Liver (tissue), 8 donors: ENCODE measurements at regions not wholly inside any gene's neighbourhood (a gene's known extent, or its start where the extent isn't known, plus 50 kb on each side); places are given as distances from the start of the nearest gene placed in this dataset.

ENCODE experiments used
- DNase-seq: peaks from one replicate; pipeline ENCODE4 v3.0.0-alpha.2; 2017; ENCODE audit warnings: low spot score
- H3K27ac ChIP-seq, 2 donors: one replicate each; pipeline ENCODE4 v1.7.0; 2013; ENCODE audit warnings: inconsistent platforms in 2 of 2, low read length in 2 of 2, control low read depth in 1 of 2, low read depth in 1 of 2, mild to moderate bottlenecking in 1 of 2
- H3K27me3 ChIP-seq, 4 donors: one replicate each; pipeline versions ENCODE4 v1.6.1 to v1.7.0; 2013; ENCODE audit warnings: low read length in 3 of 4, inconsistent platforms in 1 of 4, mild to moderate bottlenecking in 1 of 4, moderate library complexity in 1 of 4; ENCODE audit not compliant: control insufficient read depth in 4 of 4, insufficient read depth in 4 of 4
- H3K36me3 ChIP-seq, 4 donors: one replicate each; pipeline versions ENCODE4 v1.6.1 to v1.7.0; 2013; ENCODE audit warnings: low read length in 3 of 4, mild to moderate bottlenecking in 3 of 4, low read depth in 1 of 4, moderate library complexity in 1 of 4; ENCODE audit not compliant: control insufficient read depth in 4 of 4, insufficient read depth in 3 of 4
- H3K4me1 ChIP-seq, 4 donors: one replicate each; pipeline versions ENCODE4 v1.6.1 to v1.7.0; 2013; ENCODE audit warnings: low read length in 3 of 4, mild to moderate bottlenecking in 3 of 4, moderate library complexity in 1 of 4; ENCODE audit not compliant: control insufficient read depth in 4 of 4, insufficient read depth in 4 of 4
- H3K4me3 ChIP-seq, 3 donors: one replicate each; pipeline versions ENCODE4 v1.6.1 to v1.7.0; 2013; ENCODE audit warnings: low read length in 3 of 3, control low read depth in 1 of 3, low read depth in 1 of 3, mild to moderate bottlenecking in 1 of 3
- H3K9ac ChIP-seq, 2 donors: one replicate each; pipeline ENCODE4 v1.7.0; 2013; ENCODE audit warnings: low read length in 2 of 2, mild to moderate bottlenecking in 2 of 2, moderate library complexity in 2 of 2, control low read depth in 1 of 2, low read depth in 1 of 2
- H3K9me3 ChIP-seq, 4 donors: one replicate each; pipeline versions ENCODE4 v1.6.1 to v1.7.0; 2013; ENCODE audit warnings: low read length in 3 of 4; ENCODE audit not compliant: control insufficient read depth in 4 of 4
- EGR1 ChIP-seq, 2 donors: IDR thresholded peaks; 2 replicates each; pipeline ENCODE4 v1.6.1; 2016 to 2018; ENCODE audit warnings: antibody characterized with exemption in 2 of 2, low read depth in 2 of 2
- FOXA1 ChIP-seq: IDR thresholded peaks from 2 replicates; pipeline ENCODE4 v1.6.1; 2016; ENCODE audit warnings: antibody characterized with exemption
- FOXA2 ChIP-seq: IDR thresholded peaks from 2 replicates; pipeline ENCODE4 v1.6.1; 2016; ENCODE audit warnings: antibody characterized with exemption
- GABPA ChIP-seq, 2 donors: IDR thresholded peaks in 1 of 2; conservative IDR thresholded peaks in 1 of 2; 2 replicates each; pipeline ENCODE4 v1.6.1; 2016; ENCODE audit warnings: antibody characterized with exemption in 2 of 2, mild to moderate bottlenecking in 1 of 2, moderate library complexity in 1 of 2
- HNF4A ChIP-seq, 2 donors: conservative IDR thresholded peaks; 2 replicates each; pipeline ENCODE4 v1.6.1; 2016; ENCODE audit warnings: antibody characterized with exemption in 2 of 2, mild to moderate bottlenecking in 2 of 2
- HNF4G ChIP-seq: IDR thresholded peaks from 2 replicates; pipeline ENCODE4 v1.6.1; 2016; ENCODE audit warnings: antibody characterized with exemption
- JUND ChIP-seq, 2 donors: IDR thresholded peaks; 2 replicates each; pipeline ENCODE4 v1.6.1; 2016; ENCODE audit warnings: antibody characterized with exemption in 2 of 2
- RXRA ChIP-seq, 2 donors: IDR thresholded peaks; 2 replicates each; pipeline ENCODE4 v1.6.1; 2017 to 2018; ENCODE audit warnings: antibody characterized with exemption in 2 of 2, mild to moderate bottlenecking in 1 of 2
- SP1 ChIP-seq: IDR thresholded peaks from 2 replicates; pipeline ENCODE4 v1.6.1; 2018; ENCODE audit warnings: antibody characterized with exemption, mild to moderate bottlenecking
- TAF1 ChIP-seq: conservative IDR thresholded peaks from 2 replicates; pipeline ENCODE4 v1.6.1; 2016; ENCODE audit warnings: antibody characterized with exemption, mild to moderate bottlenecking
- YY1 ChIP-seq: IDR thresholded peaks from 2 replicates; pipeline ENCODE4 v1.6.1; 2016; ENCODE audit warnings: antibody characterized with exemption, mild to moderate bottlenecking
- WGBS: extraction: QIAGEN DNeasy Blood & Tissue Kit; methylation state at CpG from one replicate; pipeline ENCODE4 v1.1.7; 2013; 5-methylcytosine and 5-hydroxymethylcytosine counted together
- TF ChIP-seq, protein P1 (sequence below): IDR thresholded peaks from 2 replicates; pipeline ENCODE4 v1.6.1; 2016; ENCODE audit warnings: antibody characterized with exemption
- TF ChIP-seq, protein P2 (sequence below): IDR thresholded peaks from 2 replicates; pipeline ENCODE4 v1.6.1; 2016; ENCODE audit warnings: antibody characterized with exemption
- TF ChIP-seq, protein P3 (sequence below): IDR thresholded peaks from 2 replicates; pipeline ENCODE4 v1.6.1; 2016; ENCODE audit warnings: antibody characterized with exemption, mild to moderate bottlenecking
- TF ChIP-seq, protein P4 (sequence below): fragments of 150-350 bp; IDR thresholded peaks from 2 replicates; pipeline ENCODE4 v1.5.1; 2017; ENCODE audit warnings: improper control_type of control experiment, low read depth, low read length; ENCODE audit not compliant: missing input control
- TF ChIP-seq, protein P5 (sequence below): IDR thresholded peaks from 2 replicates; pipeline ENCODE4 v1.6.1; 2016; ENCODE audit warnings: antibody characterized with exemption
- donor health status: healthy.
- donor health status: healthy.
- donor health status: healthy.
- donor health status: healthy.
- donor health status: healthy.

DNA sequence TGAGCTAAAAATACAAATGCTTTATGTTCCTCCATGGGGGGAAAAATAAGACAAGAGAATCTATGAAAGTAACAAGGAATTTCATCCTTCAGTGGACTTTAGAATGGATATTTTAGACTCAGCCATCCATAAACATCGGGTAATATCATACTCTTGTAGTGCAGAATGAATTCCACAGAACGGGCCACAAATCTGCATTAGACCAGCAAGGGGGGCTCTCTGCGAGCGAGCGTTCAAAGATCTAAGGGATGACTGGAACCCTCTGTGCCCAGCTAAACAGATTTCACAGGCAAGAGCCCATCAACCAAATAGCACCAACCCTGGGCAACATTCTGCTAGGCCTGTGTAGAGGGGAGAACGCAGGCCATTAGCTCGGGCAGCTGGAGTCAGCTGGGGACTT, 537.9 kb upstream of the CDH11 start:
- no peaks in the 10 kb centered on the region for H3K27me3 ChIP-seq
- no peak overlapping the region for H3K4me3 ChIP-seq
- no peak for TF ChIP-seq JUND (IDR thresholded peaks at IDR 0.05)
- TF ChIP-seq HNF4A (conservative IDR thresholded peaks at IDR 0.05): no peak
- no peak for TF ChIP-seq EGR1 (IDR thresholded peaks at IDR 0.05; ENCODE audit: low read depth in 2 of 2)
- no peak for TF ChIP-seq FOXA1
- TF ChIP-seq, protein P1, sequence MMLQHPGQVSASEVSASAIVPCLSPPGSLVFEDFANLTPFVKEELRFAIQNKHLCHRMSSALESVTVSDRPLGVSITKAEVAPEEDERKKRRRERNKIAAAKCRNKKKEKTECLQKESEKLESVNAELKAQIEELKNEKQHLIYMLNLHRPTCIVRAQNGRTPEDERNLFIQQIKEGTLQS: no peak
- TF ChIP-seq HNF4G: no peak
- TF ChIP-seq, protein P2, sequence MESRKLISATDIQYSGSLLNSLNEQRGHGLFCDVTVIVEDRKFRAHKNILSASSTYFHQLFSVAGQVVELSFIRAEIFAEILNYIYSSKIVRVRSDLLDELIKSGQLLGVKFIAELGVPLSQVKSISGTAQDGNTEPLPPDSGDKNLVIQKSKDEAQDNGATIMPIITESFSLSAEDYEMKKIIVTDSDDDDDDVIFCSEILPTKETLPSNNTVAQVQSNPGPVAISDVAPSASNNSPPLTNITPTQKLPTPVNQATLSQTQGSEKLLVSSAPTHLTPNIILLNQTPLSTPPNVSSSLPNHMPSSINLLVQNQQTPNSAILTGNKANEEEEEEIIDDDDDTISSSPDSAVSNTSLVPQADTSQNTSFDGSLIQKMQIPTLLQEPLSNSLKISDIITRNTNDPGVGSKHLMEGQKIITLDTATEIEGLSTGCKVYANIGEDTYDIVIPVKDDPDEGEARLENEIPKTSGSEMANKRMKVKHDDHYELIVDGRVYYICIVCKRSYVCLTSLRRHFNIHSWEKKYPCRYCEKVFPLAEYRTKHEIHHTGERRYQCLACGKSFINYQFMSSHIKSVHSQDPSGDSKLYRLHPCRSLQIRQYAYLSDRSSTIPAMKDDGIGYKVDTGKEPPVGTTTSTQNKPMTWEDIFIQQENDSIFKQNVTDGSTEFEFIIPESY: no peak
- TF ChIP-seq, protein P3, sequence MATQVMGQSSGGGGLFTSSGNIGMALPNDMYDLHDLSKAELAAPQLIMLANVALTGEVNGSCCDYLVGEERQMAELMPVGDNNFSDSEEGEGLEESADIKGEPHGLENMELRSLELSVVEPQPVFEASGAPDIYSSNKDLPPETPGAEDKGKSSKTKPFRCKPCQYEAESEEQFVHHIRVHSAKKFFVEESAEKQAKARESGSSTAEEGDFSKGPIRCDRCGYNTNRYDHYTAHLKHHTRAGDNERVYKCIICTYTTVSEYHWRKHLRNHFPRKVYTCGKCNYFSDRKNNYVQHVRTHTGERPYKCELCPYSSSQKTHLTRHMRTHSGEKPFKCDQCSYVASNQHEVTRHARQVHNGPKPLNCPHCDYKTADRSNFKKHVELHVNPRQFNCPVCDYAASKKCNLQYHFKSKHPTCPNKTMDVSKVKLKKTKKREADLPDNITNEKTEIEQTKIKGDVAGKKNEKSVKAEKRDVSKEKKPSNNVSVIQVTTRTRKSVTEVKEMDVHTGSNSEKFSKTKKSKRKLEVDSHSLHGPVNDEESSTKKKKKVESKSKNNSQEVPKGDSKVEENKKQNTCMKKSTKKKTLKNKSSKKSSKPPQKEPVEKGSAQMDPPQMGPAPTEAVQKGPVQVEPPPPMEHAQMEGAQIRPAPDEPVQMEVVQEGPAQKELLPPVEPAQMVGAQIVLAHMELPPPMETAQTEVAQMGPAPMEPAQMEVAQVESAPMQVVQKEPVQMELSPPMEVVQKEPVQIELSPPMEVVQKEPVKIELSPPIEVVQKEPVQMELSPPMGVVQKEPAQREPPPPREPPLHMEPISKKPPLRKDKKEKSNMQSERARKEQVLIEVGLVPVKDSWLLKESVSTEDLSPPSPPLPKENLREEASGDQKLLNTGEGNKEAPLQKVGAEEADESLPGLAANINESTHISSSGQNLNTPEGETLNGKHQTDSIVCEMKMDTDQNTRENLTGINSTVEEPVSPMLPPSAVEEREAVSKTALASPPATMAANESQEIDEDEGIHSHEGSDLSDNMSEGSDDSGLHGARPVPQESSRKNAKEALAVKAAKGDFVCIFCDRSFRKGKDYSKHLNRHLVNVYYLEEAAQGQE: no peak
- TF ChIP-seq RXRA (IDR thresholded peaks at IDR 0.05): no peak
- TF ChIP-seq SP1: no peak
- no peak for TF ChIP-seq YY1
- no peak for TF ChIP-seq FOXA2
- TF ChIP-seq, protein P4, sequence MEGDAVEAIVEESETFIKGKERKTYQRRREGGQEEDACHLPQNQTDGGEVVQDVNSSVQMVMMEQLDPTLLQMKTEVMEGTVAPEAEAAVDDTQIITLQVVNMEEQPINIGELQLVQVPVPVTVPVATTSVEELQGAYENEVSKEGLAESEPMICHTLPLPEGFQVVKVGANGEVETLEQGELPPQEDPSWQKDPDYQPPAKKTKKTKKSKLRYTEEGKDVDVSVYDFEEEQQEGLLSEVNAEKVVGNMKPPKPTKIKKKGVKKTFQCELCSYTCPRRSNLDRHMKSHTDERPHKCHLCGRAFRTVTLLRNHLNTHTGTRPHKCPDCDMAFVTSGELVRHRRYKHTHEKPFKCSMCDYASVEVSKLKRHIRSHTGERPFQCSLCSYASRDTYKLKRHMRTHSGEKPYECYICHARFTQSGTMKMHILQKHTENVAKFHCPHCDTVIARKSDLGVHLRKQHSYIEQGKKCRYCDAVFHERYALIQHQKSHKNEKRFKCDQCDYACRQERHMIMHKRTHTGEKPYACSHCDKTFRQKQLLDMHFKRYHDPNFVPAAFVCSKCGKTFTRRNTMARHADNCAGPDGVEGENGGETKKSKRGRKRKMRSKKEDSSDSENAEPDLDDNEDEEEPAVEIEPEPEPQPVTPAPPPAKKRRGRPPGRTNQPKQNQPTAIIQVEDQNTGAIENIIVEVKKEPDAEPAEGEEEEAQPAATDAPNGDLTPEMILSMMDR: no peak
- TF ChIP-seq, protein P5, sequence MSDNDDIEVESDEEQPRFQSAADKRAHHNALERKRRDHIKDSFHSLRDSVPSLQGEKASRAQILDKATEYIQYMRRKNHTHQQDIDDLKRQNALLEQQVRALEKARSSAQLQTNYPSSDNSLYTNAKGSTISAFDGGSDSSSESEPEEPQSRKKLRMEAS: no peak
- no peaks in the 10 kb centered on the region for H3K36me3 ChIP-seq
- no peak overlapping the region for H3K27ac ChIP-seq
- WGBS: 81% methylated on average over 7 of the region's 7 CpGs
- no peak overlapping the region for H3K9ac ChIP-seq
- no peaks in the 10 kb centered on the region for H3K4me1 ChIP-seq
- H3K9me3 ChIP-seq: no peaks in the 10 kb centered on the region
- DNase-seq: no peak

DNA sequence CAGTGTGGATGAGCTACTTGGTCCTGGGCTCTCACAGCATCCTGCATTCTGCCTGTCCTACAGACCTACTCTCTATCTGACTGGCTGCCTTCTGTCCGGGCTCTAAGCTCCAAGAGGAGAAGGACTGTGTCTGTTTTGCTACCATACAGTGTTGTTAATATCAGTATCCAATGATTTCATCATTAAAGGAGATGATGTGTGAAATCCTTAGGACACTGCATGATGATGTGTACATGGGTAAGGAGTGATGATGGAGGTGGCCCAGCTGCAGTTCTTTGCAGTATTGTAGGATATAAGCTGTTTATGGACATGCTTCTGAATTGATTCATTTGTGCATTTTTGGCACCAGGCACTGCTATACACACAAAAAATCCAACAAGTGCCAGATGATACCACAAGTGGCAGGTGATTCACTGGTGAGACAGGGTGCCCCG, 536.9 kb upstream of the CDH11 start:
- H3K9me3 ChIP-seq: no peaks in the 10 kb centered on the region
- H3K4me1 ChIP-seq: no peaks in the 10 kb centered on the region
- H3K36me3 ChIP-seq: no peaks in the 10 kb centered on the region
- WGBS: 68% methylated on average over 2 of the region's 2 CpGs
- no peak overlapping the region for H3K27ac ChIP-seq
- no peak overlapping the region for H3K4me3 ChIP-seq
- TF ChIP-seq TAF1 (no peak), GABPA (IDR thresholded peaks at IDR 0.05 in 1 of 2, conservative IDR thresholded peaks at IDR 0.05 in 1 of 2) (no peak), HNF4A (conservative IDR thresholded peaks at IDR 0.05) (no peak), HNF4G (no peak), JUND (IDR thresholded peaks at IDR 0.05) (no peak)
- TF ChIP-seq, protein P1: no peak
- no peaks in the 10 kb centered on the region for H3K27me3 ChIP-seq
- H3K9ac ChIP-seq: no peak overlapping the region
- no peak for DNase-seq
